Hematopoietic multipotent progenitor cell treated with erythropoietin and hydrocortisone succinate and interleukin-3 and kit ligand, for 17 days (in vitro differentiated cells): ENCODE measurements at regions not wholly inside any gene's neighbourhood (a gene's known extent, or its start where the extent isn't known, plus 50 kb on each side); places are given as distances from the start of the nearest gene placed in this dataset.
"Not testable (repeated sequence)": the region's sequence is repeated elsewhere in the genome, so short reads cannot be mapped to it uniquely, and the experiment has no call there.

ENCODE experiments used
- DNase-seq: peaks from one replicate; pipeline ENCODE4 v3.0.0-alpha.2; 2015; ENCODE audit warnings: low spot score

DNA sequence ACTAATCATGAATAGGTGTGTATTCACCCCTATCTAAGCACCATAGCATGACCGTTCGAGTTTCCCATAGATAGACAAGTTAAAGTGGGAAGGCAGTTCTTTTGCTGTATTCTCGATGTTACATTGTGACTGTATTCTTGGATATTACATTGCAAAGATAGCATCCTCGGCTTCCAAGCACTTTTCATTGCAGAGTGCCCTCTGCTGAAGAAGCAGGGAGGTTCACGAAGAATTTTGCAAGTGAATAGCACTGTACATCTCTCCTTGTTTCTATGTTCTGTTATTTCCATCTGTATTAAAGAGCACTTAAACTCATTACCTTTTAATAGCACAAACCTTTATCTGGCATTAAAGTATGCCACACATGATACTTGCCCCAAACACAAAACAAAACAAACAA lies 426.7 kb upstream of the ARX start:
- DNase-seq = no peak

DNA sequence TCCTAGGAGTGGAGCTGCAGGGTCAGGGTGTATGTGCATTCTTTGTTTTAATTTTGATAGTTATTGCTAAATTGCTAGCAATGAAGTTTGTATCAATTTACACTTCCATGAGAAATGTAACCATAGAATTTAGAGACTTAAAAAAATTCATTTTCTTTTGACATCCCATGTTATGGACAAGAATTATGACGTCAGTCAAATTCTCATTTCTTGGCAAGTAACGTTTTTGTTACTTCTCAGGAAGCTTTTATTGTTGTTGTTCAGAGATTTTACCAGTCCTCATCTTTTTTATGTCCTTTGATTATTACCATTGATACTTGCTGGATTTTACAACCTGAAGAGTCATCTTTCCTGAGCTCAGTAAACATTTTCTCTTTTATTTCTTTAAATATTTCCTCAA lies 417.5 kb upstream of the ARX start:
- DNase-seq = no peak

DNA sequence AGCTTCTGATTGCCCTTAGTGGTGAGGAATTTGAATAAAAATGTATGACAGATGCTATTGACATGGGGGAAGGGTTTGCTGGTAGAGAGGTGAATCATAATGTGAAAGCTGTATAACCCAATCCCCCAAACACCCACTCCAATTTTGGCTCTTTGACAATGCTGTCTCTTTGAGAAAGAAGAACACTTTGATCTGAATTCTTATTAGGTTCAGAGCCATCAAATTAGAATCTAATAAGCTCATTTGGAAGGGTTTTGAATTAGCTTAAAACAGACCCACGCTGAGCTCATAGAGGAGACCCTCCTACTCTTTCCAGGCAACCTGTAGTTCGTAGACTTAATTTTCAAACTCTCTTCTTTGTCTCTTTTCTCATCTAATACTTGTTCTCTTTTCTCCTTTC lies 416.6 kb upstream of the ARX start:
- DNase-seq = no peak

DNA sequence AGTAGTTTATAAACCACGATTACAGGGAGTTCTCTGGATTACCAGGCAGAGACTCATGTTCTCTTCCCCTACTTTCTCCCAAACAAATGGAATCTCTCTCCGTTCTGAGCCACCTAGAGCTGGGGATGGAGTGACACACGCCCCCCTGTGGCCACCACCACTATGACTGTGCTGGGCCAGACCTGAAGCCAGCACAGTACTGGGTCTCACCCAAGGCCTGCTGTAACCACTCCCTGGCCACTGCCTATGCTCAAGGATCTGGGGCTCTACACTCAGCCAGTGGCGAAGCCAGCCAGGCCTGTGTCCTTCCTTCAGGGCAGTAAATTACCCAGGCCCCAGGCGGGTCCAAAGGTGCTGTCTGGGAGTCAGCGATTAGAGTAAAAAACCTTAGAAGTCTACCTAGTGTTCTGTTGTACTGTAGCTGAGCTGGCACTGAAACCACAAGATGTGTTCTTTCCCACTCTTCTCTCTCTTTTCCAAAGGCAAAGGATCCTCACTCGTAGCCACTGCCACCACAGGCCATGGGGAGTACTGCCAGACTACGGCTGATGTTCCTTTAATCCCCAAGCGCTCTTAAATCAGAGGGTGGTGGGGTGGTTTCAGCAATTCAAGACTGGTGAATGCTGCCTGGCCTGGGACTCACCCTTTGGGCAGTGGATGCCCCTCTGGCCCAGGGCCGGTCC lies 412.2 kb upstream of the ARX start:
- DNase-seq = no peak

DNA sequence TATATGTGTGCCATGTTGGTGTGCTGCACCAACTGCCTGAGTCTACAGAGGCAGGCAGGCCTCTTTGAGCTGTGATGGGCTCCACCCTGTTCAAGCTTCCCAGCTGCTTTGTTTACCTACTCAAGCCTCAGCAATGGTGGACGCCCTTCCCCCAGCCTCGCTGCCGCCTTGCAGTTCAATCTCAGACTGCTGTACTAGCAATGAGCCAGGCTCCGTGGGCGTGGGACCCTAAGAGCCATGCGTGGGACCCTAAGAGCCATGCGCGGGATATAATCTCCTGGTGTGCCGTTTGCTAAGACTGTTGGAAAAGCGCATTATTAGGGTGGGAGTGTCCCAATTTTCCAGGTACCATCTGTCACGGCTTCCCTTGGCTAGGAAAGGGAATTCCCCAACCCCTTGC lies 388.4 kb upstream of the ARX start:
- not testable (repeated sequence) for DNase-seq

DNA sequence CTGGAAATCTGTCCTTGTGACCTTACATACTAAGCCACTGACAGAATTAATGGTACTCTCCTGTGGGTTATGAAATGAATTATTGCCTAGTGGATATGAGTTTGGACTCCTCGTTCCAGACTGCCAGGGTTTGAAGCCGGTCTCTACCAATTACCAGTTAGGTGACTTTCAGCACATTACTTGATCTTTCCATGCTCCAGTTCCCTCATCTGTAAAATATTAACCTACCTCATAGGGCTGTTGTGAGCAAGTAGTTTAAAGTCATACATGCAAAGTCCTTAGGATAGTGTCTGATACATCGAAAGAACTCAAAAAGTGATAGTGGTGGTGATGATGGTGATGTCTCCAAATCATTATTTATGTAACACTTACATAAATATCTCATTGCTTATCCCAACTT lies 373.5 kb upstream of the ARX start:
- no peak for DNase-seq

DNA sequence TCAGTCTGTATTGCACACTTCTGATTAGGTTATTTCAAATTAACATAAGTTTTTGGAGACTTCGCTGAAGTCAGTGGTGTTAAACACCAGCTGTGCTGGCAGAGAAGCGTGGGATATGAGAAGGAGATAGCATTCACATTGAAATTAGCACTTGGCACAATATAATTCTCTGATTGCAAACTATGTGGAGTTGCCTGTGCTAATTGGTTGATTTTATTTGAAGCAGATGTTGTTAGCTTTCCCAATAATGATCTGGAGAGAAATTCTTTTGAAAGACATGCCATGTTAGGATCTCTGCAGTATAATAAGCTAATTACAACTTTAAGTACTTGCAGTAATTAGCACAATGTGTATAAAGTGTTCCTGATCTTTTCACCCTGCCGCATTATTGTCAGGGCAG lies 367.4 kb upstream of the ARX start:
- no peak for DNase-seq

DNA sequence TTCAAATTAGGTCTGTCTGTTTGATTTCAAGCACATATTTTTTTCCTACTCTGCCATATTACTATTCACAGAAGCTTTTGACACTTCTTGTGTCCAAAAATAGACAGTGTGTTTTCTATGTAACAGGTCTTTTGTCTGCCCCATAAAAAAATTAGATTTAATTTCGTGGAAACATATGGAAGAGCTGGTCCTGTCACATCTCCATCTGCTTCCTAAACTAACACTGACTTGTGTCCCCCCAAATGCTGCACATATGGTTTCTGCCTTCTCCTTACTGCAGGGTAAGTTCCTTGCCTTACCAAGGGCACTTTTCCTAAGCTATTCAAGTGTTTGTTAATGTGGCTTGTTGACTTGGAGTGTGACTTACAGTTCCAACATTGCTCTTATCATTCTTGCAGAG lies 340.7 kb upstream of the ARX start:
- DNase-seq = no peak

DNA sequence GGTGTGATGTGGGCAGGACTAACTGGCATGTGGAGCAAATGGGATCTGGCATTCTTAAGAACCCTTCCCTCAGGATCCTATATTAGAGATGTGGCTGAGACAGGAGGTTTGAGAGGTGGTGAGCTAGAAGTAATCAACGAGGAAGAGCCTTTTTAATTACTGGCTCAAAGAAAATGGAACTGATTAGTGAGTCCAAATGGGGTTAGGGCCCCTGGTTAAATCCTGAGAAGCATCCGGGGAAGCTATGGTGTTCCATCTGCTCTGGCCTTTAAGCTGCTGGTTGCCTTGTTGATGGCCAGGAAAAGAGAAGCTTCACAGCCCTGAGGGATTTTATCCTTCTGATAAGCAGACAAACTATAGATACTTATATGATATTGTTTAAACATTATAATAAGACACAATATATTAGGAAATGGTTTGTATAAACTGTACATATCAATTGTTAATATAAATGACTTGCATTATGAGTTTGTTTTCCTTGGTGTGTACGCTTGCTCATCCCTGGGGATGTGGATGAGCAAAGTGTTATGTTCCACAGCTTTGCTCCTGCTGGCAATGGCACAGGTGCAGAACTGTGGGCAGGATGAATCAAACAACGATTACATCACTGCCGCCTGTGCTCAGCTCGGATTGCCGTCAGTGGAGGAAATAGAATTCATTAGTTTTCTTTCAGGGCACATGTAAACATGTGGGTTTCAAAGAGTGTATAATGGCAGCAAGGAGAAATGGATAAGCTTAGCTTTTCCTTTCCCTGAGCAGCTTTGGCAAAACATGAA lies 328.6 kb upstream of the ARX start:
- no peak for DNase-seq

DNA sequence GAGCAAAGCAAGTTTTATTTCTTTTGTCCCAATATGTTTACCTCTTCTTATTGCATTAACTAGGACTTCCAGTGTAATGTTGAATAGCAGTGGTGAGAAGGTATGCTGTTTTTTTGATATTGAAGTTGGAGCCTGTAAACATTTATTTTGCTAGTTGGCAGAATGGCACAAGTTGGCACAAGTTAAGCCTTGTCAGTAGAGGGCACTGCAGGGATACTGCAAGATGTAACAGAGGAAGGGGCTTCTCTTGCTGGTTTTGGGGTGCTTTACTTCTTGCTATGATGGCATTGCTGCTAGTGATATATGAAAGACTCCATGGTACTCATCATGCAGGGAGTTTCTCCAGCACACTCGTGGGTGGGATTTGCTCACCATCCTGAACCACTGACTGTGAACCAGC lies 327.3 kb upstream of the ARX start:
- no peak for DNase-seq

DNA sequence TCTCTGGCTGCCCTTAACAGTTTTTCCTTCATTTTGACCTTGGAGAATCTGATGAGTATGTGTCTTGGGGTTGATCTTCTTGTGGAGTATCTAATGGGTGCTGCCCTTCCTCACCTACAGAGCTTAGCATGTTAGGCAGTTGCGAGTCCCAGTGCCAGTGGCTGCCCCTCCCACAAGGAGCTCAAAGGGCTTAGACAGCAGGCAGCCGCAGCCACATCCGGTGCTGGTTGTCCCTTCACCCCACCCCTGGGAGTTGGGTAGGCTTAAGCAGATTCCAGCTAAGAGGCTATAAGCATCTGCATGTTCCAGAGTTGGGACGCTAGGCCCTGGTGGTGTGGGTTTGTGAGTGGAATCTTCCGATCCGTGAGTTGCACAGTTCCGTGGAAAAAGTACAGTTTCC lies 322.1 kb upstream of the ARX start:
- no peak for DNase-seq

DNA sequence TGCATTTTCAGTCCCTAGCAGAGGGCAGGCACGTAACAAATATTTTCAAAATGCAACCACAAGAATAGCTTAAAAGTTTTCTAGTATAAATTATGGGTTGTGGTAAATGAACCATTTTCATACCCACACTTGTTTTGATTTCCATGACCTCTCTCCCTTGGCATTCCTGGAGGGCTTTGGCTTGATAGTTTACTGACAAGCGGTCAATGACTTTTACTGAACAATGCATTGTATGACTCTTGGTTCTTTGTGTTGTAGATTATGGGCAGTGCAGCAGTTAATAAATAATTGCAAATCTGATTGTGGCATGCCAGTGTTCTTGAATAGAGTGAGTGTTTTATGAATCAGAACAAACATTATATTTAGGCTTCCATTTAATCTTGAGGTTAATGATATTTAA lies 285.2 kb upstream of the ARX start:
- no peak for DNase-seq

DNA sequence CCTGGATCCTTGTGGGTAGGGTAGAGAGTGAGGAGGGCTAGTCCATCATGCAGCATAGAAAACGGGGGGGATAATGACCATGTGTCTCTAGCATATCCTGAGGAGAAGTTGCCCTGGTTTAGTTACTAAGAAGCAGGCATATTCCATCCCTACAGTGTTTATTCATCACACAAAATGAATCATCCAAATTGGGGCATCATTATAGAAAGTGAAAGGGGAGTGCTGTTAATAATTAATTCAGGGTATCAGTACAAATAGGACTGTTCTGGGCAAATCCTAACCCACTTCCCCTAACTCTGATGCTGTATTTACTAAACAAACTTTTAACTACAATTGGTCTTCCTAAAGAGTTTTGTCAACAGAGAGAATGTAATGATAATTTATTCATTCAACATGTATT lies 281.1 kb upstream of the ARX start:
- DNase-seq = no peak

DNA sequence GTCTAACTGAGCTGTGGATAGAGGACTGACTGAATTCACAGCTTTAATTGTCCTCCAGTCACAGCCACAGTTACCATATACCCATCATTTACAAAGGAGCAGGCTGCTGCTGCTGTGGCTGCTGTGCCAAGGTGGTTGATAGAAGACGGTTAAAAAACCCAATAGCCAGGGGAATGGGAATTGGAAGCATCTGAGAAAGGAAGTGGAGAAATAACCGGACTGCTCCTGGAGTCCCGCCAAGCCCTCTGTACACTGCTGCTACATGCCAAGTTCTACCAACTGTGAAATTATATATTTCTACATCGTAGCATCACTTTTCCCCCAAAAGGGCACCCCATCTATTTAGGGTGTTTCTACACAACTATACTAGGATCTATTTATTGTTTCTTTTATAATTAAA lies 279.7 kb upstream of the ARX start:
- no peak for DNase-seq

DNA sequence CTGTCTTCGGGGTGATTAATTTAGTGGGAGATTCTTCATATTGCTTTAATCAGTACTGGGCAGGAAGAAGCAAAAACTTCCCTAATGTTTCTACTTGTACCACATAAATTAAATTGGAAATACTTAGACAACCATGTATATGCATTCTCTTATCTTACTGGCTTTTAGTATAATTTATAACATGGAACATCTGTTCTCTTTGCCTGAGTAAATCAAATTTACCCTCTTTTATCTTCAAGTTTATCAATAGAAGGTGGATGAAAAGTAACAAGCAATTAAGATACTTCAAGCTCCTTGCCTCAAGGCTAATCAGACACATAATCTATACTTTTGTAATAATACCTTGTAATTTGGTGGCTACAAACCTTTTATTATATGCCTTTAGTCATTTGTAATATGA lies 274.4 kb upstream of the ARX start:
- no peak for DNase-seq

DNA sequence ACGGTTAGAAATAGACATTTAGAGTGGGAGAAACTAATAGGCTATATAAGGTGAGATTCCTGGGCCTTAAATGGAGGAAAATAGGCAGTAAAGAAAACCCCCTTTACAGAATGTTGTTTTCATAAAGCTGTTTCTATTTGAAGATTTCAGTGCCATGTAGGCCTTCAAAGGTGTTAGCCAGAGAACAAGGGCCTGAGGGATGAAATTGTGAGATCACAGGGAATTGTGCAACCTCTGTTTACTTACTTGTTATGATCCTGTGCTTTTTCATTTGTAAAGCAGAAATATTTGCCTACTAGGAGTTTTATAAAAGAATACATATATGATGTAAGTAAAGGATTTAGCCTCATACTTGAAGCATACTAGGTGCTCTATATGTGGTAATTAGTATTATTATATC lies 272.9 kb upstream of the ARX start:
- no peak for DNase-seq

DNA sequence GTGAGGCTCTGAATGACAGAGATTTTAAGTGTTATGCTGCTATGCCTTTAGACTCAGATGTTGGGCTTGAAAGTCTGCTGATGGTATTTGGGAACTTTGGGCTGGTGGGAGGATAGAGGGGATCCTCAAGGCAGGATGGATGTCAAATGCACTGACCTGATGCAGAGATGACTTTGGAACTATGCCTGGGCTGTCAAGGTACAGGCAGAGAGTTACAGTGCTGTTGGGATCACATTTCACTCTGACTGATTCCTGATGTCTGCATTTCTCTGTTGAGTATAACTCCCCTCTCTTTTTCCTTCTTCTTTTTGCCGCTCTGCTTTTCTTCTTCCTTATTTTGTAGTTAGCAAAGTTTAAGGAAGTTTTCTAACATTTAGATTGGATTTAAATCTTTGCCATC lies 271.8 kb upstream of the ARX start:
- DNase-seq = no peak

DNA sequence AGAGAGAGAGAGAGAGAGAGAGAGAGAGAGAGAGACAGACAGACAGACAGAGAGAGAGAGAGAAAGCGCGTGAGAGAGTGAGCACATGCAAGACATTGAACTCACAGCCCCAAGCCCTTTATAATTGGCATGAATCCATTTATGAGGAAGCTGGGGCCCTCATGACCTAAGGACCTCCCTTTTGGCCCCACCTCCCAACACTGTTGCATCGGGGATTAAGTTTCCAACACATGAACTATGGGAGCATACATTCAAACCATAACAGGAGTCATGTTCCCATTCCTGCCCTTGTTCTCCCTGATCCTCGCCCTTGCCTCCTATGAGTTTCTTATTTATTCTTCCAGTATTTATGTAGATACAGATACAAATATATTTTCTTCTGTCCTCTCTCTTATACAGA lies 269.8 kb upstream of the ARX start:
- no peak for DNase-seq

DNA sequence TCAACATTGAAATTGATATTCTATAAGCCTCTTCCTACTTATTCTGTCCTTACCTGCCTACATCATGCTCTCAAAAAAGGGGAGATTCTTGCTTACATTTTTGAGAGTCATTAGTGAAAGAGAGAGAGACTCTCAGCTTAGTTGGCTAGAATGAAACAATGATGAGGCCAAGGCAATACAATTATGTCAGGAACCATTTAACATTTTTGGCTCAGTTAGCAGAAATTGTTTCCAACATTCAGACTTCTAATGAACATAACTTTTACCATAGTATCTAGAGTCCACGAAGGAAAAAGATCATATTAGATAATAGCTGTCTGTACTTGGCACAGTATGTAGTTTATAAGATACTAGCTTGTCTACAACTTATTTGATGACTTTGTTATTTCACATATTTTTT lies 263.7 kb upstream of the ARX start:
- no peak for DNase-seq

DNA sequence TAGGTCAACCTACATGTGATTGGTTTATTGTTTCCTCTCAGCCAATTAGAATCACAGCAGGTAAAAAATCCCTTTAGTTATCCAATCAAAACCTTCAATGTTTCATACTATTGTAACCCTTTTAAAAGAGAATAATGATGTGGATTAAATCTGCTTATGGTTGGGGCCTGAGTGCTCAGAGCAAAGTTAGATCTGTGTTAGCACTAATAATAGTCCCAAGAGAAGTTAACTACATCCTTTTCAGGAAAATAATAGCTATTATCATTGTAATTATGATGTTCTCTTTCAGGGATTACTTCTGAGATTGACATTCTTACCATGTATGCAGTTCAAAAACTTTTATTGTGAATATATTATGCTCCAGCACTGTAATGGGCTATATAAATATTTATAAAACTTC lies 262.6 kb upstream of the ARX start:
- no peak for DNase-seq

DNA sequence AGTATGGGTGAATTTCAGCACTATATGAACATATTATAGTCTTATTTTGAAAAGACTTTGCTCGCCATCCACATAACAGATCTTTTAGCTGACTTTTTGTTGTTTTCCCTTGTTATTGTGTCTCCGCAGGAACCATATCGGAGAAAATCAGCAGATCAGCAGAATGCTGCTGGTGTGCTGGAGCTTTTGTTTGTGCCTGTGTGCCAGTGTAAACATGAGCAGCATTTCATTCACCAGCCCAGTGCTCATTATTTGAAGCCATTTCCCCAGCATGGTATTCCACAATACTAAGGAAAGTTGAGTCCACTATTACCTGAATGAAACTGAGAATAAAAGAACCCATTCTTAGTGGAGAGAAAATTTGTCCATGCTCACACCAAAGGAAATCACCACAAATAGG lies 261.8 kb upstream of the ARX start:
- DNase-seq = no peak

DNA sequence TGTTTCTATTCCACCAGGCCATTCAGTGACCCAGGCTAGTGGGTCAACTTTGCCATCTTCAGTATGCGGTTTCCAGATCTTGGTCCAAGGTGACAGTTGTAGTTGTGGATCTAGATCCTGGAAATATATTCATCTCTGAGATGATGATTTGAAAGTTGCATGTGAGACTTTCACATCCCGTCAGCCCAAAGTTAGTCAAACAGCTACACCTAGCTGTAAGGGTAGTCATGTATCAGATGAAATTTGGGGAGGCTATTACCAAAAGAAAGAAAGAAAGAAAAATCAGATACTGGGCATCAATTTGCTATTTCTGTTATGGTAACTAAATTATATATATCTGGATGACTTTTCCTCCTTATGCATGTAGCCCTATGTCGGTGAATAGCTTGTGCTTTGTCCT lies 259.4 kb upstream of the ARX start:
- no peak for DNase-seq

DNA sequence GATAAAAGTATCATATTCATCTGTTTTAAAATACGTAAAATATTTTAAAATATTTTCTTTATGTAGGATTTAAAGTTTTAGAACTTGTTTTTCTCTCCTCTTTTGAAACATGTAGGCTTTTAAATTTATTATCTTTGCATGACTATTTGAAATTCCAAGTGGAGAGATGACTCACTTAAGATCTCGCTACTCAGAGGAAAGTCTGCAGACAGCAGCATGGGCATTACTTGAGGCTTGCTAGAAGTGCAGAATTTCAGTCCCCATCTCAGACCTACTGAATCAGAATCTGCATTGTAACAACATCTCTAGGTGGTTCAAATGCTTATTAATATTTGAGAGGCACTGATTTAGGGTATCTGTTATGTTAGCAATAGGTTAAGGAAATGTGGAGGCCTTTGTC lies 225.7 kb upstream of the ARX start:
- no peak for DNase-seq

DNA sequence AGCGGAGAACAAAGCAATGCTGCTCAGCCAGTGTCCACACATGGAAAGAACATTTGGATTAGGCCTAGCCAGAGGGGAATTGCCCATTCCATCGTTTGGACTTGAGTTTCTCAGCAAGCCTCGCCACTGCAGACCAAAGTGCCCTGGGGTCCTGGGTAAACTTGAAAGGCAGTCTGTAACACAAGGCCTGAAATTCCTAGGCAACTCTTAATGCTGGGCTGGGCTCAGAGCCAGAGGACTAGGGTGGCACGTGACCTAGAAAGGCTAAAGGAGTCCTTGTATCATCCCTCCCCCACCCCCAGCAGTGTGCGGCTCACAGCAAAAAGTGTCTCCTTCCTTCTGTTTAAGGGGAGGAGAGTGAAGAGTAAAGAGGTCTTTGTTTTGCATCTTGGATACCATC lies 210.4 kb upstream of the ARX start:
- no peak for DNase-seq
